Activated T-cell treated with anti-CD3 and anti-CD28 coated beads, Interleukin-2, amount 50 U/mL, for 4 hours (primary cell): ENCODE measurements at regions not wholly inside any gene's neighbourhood (a gene's known extent, or its start where the extent isn't known, plus 50 kb on each side); places are given as distances from the start of the nearest gene placed in this dataset.

ENCODE experiments used
- ATAC-seq, 2 donors: fragments of 200-7000 bp; cut with Tn5 transposase; one replicate each; pipeline ENCODE4 v1.10.0; 2021
- DNase-seq: peaks from one replicate; pipeline ENCODE4 v3.0.0-alpha.2; 2020
- H3K27me3 Mint-ChIP-seq: one replicate; pipeline ENCODE4 v1.8.0; 2021; ENCODE audit warnings: low read depth, mixed read lengths
- H3K36me3 Mint-ChIP-seq: one replicate; pipeline ENCODE4 v1.8.0; 2022; ENCODE audit warnings: mixed read lengths; ENCODE audit not compliant: insufficient read depth
- H3K4me1 Mint-ChIP-seq: one replicate; pipeline ENCODE4 v1.8.0; 2021; ENCODE audit warnings: low read depth, mixed read lengths
- H3K4me3 Mint-ChIP-seq: one replicate; pipeline ENCODE4 v1.8.0; 2021; ENCODE audit warnings: mild to moderate bottlenecking, moderate library complexity, mixed read lengths
- H3K9me3 Mint-ChIP-seq: one replicate; pipeline ENCODE4 v1.8.0; 2021; ENCODE audit warnings: mixed read lengths

GRCh38 chr18:40882468-40882867 lies 1072.6 kb upstream of the PIK3C3 start:
- DNase-seq = no peak
- H3K36me3 Mint-ChIP-seq = no peaks in the 10 kb centered on the region
- H3K27me3 Mint-ChIP-seq = no peaks in the 10 kb centered on the region
- no peak for ATAC-seq
- no peaks in the 10 kb centered on the region for H3K4me1 Mint-ChIP-seq
- H3K4me3 Mint-ChIP-seq = no peak overlapping the region
- H3K9me3 Mint-ChIP-seq = peaks cover 14% of the 10 kb centered on the region

GRCh38 chr18:40878371-40878770 lies 1076.7 kb upstream of the PIK3C3 start:
- DNase-seq (no peak), ATAC-seq (no peak)
- no peaks in the 10 kb centered on the region for H3K27me3 Mint-ChIP-seq
- no peaks in the 10 kb centered on the region for H3K4me1 Mint-ChIP-seq
- no peak overlapping the region for H3K4me3 Mint-ChIP-seq
- H3K36me3 Mint-ChIP-seq = no peaks in the 10 kb centered on the region
- peaks cover 16% of the 10 kb centered on the region for H3K9me3 Mint-ChIP-seq

- no peaks in the 10 kb centered on the region for H3K4me1 Mint-ChIP-seq
- DNase-seq = no peak
- ATAC-seq = no peak
- peaks cover 14% of the 10 kb centered on the region for H3K9me3 Mint-ChIP-seq
- no peaks in the 10 kb centered on the region for H3K36me3 Mint-ChIP-seq
- no peaks in the 10 kb centered on the region for H3K27me3 Mint-ChIP-seq
- no peak overlapping the region for H3K4me3 Mint-ChIP-seq
These were observed 1077.9 kb upstream of the PIK3C3 start for GRCh38 chr18:40877096-40877495.

DNA sequence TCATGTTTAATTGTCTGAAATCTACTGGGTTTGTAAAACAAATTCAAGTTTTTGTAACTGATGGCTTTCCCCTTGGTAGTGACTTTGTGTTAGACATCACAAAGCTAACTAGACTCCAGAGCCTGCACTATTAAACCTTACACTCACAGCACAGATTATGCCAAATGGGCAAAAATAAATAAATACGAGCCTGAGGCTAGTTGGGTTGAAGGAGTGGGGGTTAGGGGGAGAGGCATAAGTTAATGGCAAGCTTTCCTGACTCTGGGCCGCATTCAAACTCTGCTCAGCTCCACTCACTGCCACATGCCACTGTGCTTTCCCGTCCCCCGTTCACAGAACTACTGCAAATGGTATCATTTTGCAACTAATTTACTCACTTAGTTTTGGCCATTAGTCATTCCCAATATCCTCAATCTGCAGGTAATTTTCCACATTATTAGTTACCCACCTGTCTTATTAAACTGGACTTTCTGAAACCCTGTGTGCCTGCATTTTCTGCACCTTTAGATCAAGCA lies 1079.9 kb upstream of the PIK3C3 start:
- Mint-ChIP-seq H3K36me3 (no peaks in the 10 kb centered on the region), H3K4me1 (no peaks in the 10 kb centered on the region), H3K27me3 (no peaks in the 10 kb centered on the region), H3K4me3 (no peak overlapping the region), H3K9me3 (peaks cover 10% of the 10 kb centered on the region)
- DNase-seq (no peak), ATAC-seq (no peak)

- Mint-ChIP-seq H3K36me3 (no peaks in the 10 kb centered on the region), H3K9me3 (peaks cover 6% of the 10 kb centered on the region), H3K4me1 (no peaks in the 10 kb centered on the region), H3K27me3 (no peaks in the 10 kb centered on the region), H3K4me3 (no peak overlapping the region)
- DNase-seq = no peak
- ATAC-seq = no peak
These were observed 1080.8 kb upstream of the PIK3C3 start for GRCh38 chr18:40874233-40874632.

DNA sequence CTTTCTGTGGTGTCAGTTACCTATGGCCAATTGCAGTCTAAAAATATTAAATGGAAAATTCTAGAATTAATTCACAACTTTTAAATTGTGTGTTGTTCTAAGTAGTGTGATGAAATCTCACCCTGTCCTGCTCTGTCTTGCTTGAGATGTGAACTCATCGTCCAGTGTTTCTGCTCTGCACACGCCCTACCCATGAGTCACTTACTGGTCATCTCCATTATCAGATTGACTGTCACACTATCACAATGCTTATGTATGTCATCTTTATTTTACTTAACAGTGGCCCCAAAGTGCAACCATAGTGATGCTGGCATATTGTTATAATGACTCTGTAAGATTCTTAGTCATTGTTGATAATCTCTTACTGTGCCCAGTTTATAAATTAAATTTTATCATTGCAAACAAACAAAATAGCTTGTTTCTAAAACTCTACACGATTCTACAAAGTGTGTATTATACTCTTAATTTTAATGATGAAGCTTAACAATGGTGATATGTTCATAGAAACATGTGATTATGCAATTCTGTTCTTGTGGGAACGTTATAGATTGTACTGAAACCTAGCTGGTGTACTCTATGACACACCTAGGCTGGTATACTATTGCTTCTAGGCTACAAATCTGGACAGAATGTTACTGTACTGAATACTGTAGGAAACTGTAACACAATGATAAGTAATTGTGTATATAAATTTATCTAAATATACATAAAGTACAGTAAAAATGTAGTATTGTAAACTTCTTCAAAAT lies 1086.8 kb upstream of the PIK3C3 start:
- no peak overlapping the region for H3K4me3 Mint-ChIP-seq
- H3K9me3 Mint-ChIP-seq = peaks cover 8% of the 10 kb centered on the region
- DNase-seq (no peak), ATAC-seq (no peak)
- H3K36me3 Mint-ChIP-seq = no peaks in the 10 kb centered on the region
- no peaks in the 10 kb centered on the region for H3K27me3 Mint-ChIP-seq
- H3K4me1 Mint-ChIP-seq = no peaks in the 10 kb centered on the region

GRCh38 chr18:40867459-40867858 lies 1087.6 kb upstream of the PIK3C3 start:
- H3K27me3 Mint-ChIP-seq = no peaks in the 10 kb centered on the region
- no peaks in the 10 kb centered on the region for H3K36me3 Mint-ChIP-seq
- peaks cover 10% of the 10 kb centered on the region for H3K9me3 Mint-ChIP-seq
- DNase-seq = no peak
- no peaks in the 10 kb centered on the region for H3K4me1 Mint-ChIP-seq
- ATAC-seq = no peak
- H3K4me3 Mint-ChIP-seq = no peak overlapping the region

- ATAC-seq = no peak
- H3K36me3 Mint-ChIP-seq = no peaks in the 10 kb centered on the region
- H3K4me1 Mint-ChIP-seq = no peaks in the 10 kb centered on the region
- no peaks in the 10 kb centered on the region for H3K27me3 Mint-ChIP-seq
- H3K4me3 Mint-ChIP-seq = no peak overlapping the region
- peaks cover 10% of the 10 kb centered on the region for H3K9me3 Mint-ChIP-seq
- no peak for DNase-seq
These were observed 1088.1 kb upstream of the PIK3C3 start for GRCh38 chr18:40866968-40867367.

- Mint-ChIP-seq H3K36me3 (no peaks in the 10 kb centered on the region), H3K4me1 (no peaks in the 10 kb centered on the region), H3K9me3 (peaks cover 10% of the 10 kb centered on the region), H3K4me3 (no peak overlapping the region), H3K27me3 (no peaks in the 10 kb centered on the region)
- DNase-seq (no peak), ATAC-seq (no peak)
These were observed 1088.9 kb upstream of the PIK3C3 start for GRCh38 chr18:40866013-40866645.

DNA sequence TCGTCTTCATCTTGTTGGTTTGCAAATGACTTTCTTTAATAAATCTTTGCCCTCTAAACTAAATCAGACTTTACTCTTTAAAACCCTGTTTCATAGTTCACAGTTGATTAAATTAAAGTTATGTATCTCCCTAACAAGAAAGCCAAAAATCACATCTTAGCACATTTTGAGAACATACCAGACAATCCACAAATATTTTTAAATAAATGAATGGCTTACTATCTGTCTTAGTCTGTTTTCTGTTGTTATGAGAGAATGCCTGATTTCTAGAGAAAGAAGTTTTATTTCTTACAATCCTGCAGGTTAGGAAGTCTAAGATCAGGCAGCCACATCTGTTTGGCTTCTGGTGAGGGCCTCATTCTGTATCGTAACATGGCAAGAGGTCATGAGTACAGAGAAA lies 1090.2 kb upstream of the PIK3C3 start:
- ATAC-seq = no peak
- no peak overlapping the region for H3K4me3 Mint-ChIP-seq
- H3K9me3 Mint-ChIP-seq = peaks cover 10% of the 10 kb centered on the region
- DNase-seq = no peak
- no peaks in the 10 kb centered on the region for H3K27me3 Mint-ChIP-seq
- H3K4me1 Mint-ChIP-seq = no peaks in the 10 kb centered on the region
- no peaks in the 10 kb centered on the region for H3K36me3 Mint-ChIP-seq

DNA sequence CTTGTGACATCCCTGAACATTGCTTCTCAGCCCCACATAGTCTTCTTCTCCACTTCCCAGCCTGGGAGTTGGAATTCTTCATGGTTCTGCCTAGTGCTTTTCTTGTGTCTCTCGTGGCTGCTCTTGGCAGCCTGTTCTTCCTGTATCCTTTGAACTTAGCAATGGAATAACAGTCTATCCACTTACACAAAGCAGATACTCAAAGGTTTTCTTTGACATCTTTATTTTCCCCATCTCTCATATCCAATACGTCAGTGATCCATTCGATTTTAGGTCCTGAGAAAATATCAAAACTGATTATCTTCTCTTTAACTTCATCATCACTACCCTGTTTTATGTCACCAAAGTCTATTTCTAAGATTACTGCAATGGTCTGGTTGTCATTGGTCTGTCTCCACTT lies 1091.2 kb upstream of the PIK3C3 start:
- ATAC-seq = no peak
- H3K4me1 Mint-ChIP-seq = no peaks in the 10 kb centered on the region

GRCh38 chr18:40860189-40860588 lies 1094.8 kb upstream of the PIK3C3 start:
- DNase-seq = no peak
- ATAC-seq = no peak
- H3K27me3 Mint-ChIP-seq = no peaks in the 10 kb centered on the region
- H3K4me3 Mint-ChIP-seq = no peak overlapping the region
- no peaks in the 10 kb centered on the region for H3K4me1 Mint-ChIP-seq
- H3K9me3 Mint-ChIP-seq = peaks cover 18% of the 10 kb centered on the region
- no peaks in the 10 kb centered on the region for H3K36me3 Mint-ChIP-seq

More for the DNA sequence above, 1091.2 kb upstream of the PIK3C3 start:
- Mint-ChIP-seq H3K36me3 (no peaks in the 10 kb centered on the region), H3K4me3 (no peak overlapping the region), H3K27me3 (no peaks in the 10 kb centered on the region), H3K9me3 (peaks cover 10% of the 10 kb centered on the region)
- DNase-seq = no peak

- Mint-ChIP-seq H3K4me3 (no peak overlapping the region), H3K9me3 (peaks cover 23% of the 10 kb centered on the region), H3K4me1 (no peaks in the 10 kb centered on the region), H3K36me3 (no peaks in the 10 kb centered on the region), H3K27me3 (no peaks in the 10 kb centered on the region)
- ATAC-seq (no peak), DNase-seq (no peak)
These were observed 1099.4 kb upstream of the PIK3C3 start for GRCh38 chr18:40855661-40856060.

DNA sequence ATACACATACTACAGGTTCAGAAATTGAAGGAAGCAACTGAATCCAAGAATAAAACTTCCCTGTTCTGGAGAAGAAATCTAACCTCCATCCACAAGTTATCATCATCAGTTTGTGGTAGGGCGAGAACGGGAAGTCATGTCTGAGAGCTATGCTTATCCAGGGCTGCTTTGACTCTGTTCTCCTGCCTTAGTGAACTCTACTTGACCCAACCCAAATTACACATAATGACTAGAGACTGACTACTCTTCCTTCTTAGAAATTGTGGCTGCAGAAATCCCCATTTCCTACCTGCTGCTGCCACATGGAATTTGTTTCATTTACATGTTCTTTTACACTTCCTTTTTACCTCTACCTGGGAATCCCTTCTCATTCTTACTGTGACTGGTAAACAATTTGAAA lies 1102.6 kb upstream of the PIK3C3 start:
- Mint-ChIP-seq H3K4me3 (no peak overlapping the region), H3K9me3 (peaks cover 21% of the 10 kb centered on the region), H3K27me3 (no peaks in the 10 kb centered on the region), H3K4me1 (no peaks in the 10 kb centered on the region), H3K36me3 (no peaks in the 10 kb centered on the region)
- DNase-seq = no peak
- ATAC-seq = no peak

DNA sequence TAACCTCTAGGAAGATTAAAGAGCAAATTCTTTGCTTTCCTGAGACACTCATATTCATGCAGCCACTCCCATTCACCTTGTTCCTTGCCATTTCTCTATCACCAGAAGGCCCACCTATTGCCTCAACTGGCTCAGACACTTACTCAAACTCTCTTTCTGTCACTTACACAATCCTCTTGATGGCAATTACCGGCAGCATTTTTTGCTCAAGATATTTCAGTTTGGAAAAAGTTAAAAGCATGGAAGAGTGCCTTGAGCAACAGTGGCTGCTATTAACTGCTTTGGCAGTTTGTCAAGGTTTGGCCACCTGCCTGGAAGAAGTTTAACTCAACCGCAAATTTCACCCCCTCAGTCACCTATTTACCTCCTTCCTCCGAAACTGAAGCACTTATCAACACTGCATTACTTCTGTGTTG lies 1104.0 kb upstream of the PIK3C3 start:
- H3K9me3 Mint-ChIP-seq = peaks cover 20% of the 10 kb centered on the region
- no peaks in the 10 kb centered on the region for H3K4me1 Mint-ChIP-seq
- ATAC-seq (no peak), DNase-seq (no peak)
- H3K4me3 Mint-ChIP-seq = no peak overlapping the region
- no peaks in the 10 kb centered on the region for H3K36me3 Mint-ChIP-seq
- no peaks in the 10 kb centered on the region for H3K27me3 Mint-ChIP-seq
